ENCODE measurements at regions not wholly inside any gene's neighbourhood (a gene's known extent, or its start where the extent isn't known, plus 50 kb on each side); places are given as distances from the start of the nearest gene placed in this dataset.

GRCh38 chr12:28068467-28068866 lies 95.9 kb upstream of the PTHLH start:
- POLR2A ChIA-PET = no interaction called here
- Histone ChIP-seq H3K4me1 (no peaks in the 10 kb centered on the region), H3K27ac (no peak overlapping the region), H3K4me2 (no peak overlapping the region), H3K4me3 (no peak overlapping the region), H3K9me3 (0 out of 3 replicates have a peak, but pooled peaks cover 2% of the 10 kb centered on the region)
- CTCF ChIA-PET = no interaction called here
- ATAC-seq = no peak
- no peak for DNase-seq (ENCODE audit: low read depth in 1 of 2, low spot score in 1 of 2)
- no peak for FAIRE-seq
- TF ChIP-seq HEYL (CRISPR knock-in tag; IDR thresholded peaks at IDR 0.05) (no peak), BCL3 (IDR thresholded peaks at IDR 0.05) (no peak), FOSL2 (IDR thresholded peaks at IDR 0.05) (no peak), FOSL2 (CRISPR knock-in tag; IDR thresholded peaks at IDR 0.05) (no peak), NR3C1 (IDR thresholded peaks at IDR 0.05) (no peak), FOSB (CRISPR knock-in tag; IDR thresholded peaks at IDR 0.05) (no peak), MYC (IDR thresholded peaks at IDR 0.05; ENCODE audit: borderline replicate concordance, low read length) (no peak), ZC3H11A (IDR thresholded peaks at IDR 0.05) (no peak), FOXS1 (CRISPR knock-in tag; IDR thresholded peaks at IDR 0.05) (no peak), RFX5 (IDR thresholded peaks at IDR 0.05) (no peak), POLR2AphosphoS2 (conservative IDR thresholded peaks at IDR 0.05; ENCODE audit: low read length) (no peak), TFCP2L1 (CRISPR knock-in tag; IDR thresholded peaks at IDR 0.05) (no peak), CBX2 (IDR thresholded peaks at IDR 0.05; ENCODE audit: borderline replicate concordance, low read depth) (no peak), RARB (CRISPR knock-in tag; IDR thresholded peaks at IDR 0.05) (no peak), CHD4 (IDR thresholded peaks at IDR 0.05; ENCODE audit: borderline replicate concordance) (no peak)
- TF ChIP-seq, protein P1, sequence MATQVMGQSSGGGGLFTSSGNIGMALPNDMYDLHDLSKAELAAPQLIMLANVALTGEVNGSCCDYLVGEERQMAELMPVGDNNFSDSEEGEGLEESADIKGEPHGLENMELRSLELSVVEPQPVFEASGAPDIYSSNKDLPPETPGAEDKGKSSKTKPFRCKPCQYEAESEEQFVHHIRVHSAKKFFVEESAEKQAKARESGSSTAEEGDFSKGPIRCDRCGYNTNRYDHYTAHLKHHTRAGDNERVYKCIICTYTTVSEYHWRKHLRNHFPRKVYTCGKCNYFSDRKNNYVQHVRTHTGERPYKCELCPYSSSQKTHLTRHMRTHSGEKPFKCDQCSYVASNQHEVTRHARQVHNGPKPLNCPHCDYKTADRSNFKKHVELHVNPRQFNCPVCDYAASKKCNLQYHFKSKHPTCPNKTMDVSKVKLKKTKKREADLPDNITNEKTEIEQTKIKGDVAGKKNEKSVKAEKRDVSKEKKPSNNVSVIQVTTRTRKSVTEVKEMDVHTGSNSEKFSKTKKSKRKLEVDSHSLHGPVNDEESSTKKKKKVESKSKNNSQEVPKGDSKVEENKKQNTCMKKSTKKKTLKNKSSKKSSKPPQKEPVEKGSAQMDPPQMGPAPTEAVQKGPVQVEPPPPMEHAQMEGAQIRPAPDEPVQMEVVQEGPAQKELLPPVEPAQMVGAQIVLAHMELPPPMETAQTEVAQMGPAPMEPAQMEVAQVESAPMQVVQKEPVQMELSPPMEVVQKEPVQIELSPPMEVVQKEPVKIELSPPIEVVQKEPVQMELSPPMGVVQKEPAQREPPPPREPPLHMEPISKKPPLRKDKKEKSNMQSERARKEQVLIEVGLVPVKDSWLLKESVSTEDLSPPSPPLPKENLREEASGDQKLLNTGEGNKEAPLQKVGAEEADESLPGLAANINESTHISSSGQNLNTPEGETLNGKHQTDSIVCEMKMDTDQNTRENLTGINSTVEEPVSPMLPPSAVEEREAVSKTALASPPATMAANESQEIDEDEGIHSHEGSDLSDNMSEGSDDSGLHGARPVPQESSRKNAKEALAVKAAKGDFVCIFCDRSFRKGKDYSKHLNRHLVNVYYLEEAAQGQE (IDR thresholded peaks at IDR 0.05) = no peak

DNA sequence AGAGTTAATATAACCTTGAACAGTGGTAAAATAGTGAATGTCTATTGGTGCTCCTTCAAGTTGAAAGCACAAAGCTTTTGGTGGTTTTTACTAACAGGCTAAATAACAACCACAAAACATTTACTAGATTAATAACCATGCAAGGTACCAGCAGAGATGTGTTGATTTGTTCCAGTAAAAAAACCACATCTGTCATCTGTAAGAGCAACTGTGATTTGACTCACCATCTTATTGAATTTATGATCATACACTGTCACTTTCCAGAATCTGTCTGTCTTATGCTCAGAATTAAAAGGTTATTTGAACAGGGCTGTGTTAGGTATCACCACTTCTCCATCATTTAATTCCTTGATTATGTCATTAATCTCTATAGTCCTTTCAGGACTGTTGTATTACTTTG lies 107.0 kb upstream of the PTHLH start:
- POLR2A ChIA-PET = no interaction called here
- TF ChIP-seq GATA3 (IDR thresholded peaks at IDR 0.05; ENCODE audit: borderline replicate concordance) = no peak
- no peak for TF ChIP-seq CBX8 (IDR thresholded peaks at IDR 0.05)
- no peak for TF ChIP-seq EHF (CRISPR knock-in tag; IDR thresholded peaks at IDR 0.05)
- no peak for TF ChIP-seq FOSB (CRISPR knock-in tag; IDR thresholded peaks at IDR 0.05)
- TF ChIP-seq, protein P2, sequence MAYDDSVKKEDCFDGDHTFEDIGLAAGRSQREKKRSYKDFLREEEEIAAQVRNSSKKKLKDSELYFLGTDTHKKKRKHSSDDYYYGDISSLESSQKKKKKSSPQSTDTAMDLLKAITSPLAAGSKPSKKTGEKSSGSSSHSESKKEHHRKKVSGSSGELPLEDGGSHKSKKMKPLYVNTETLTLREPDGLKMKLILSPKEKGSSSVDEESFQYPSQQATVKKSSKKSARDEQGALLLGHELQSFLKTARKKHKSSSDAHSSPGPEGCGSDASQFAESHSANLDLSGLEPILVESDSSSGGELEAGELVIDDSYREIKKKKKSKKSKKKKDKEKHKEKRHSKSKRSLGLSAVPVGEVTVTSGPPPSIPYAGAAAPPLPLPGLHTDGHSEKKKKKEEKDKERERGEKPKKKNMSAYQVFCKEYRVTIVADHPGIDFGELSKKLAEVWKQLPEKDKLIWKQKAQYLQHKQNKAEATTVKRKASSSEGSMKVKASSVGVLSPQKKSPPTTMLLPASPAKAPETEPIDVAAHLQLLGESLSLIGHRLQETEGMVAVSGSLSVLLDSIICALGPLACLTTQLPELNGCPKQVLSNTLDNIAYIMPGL (CRISPR knock-in tag; IDR thresholded peaks at IDR 0.05; ENCODE audit: borderline replicate concordance) = no peak
- TF ChIP-seq RAD21 (conservative IDR thresholded peaks at IDR 0.05 in 1 of 2, IDR thresholded peaks at IDR 0.05 in 1 of 2) = no peak
- TF ChIP-seq RARB (CRISPR knock-in tag; IDR thresholded peaks at IDR 0.05) = no peak
- no peak for TF ChIP-seq HES2 (IDR thresholded peaks at IDR 0.05)
- no peak for TF ChIP-seq POLR2AphosphoS2 (conservative IDR thresholded peaks at IDR 0.05; ENCODE audit: low read length)
- TF ChIP-seq SREBF2 (IDR thresholded peaks at IDR 0.05) = no peak
- TF ChIP-seq MAZ (IDR thresholded peaks at IDR 0.05; ENCODE audit: borderline replicate concordance, low read depth, low read length) = no peak
- TF ChIP-seq ZC3H11A (IDR thresholded peaks at IDR 0.05) = no peak
- no peak for TF ChIP-seq ESRRA (IDR thresholded peaks at IDR 0.05; ENCODE audit: borderline replicate concordance, low read length)
- no peak for FAIRE-seq
- Histone ChIP-seq H3K27ac (no peak overlapping the region), H3K4me1 (no peaks in the 10 kb centered on the region), H3K4me2 (no peak overlapping the region), H3K9me3 (peaks cover 14% of the 10 kb centered on the region; the same call in 2 of the 3 replicates), H3K4me3 (no peak overlapping the region)
- ATAC-seq = no peak
- DNase-seq (ENCODE audit: low read depth in 1 of 2, low spot score in 1 of 2) = no peak
- CTCF ChIA-PET = no interaction called here
